SU-DHL-6 (cell line): ENCODE measurements at regions not wholly inside any gene's neighbourhood (a gene's known extent, or its start where the extent isn't known, plus 50 kb on each side); places are given as distances from the start of the nearest gene placed in this dataset.

Experiments used
- H2AFZ ChIP-seq: fragments of 200-600 bp; sonication (generic); 2 replicates; pipeline ENCODE4 v1.6.1; 2014; ENCODE audit warnings: low read depth, mild to moderate bottlenecking, moderate library complexity, mixed read lengths, antibody characterized with exemption, low read length; ENCODE audit not compliant: severe bottlenecking
- H3F3A ChIP-seq: fragments of 200-600 bp; shearing (Covaris generic); 2 replicates; pipeline ENCODE4 v1.6.0; 2016; ENCODE audit warnings: antibody characterized with exemption, mild to moderate bottlenecking; ENCODE audit not compliant: insufficient read depth
- H3K27ac ChIP-seq: fragments of 200-600 bp; sonication (generic); 2 replicates; pipeline ENCODE4 v1.5.1; 2016; ENCODE audit warnings: low read depth, mild to moderate bottlenecking, low read length, moderate library complexity, mixed read lengths
- H3K27me3 ChIP-seq: fragments of 200-600 bp; sonication (generic), shearing (Covaris generic); 2 replicates; pipeline ENCODE4 v1.6.0; 2014; ENCODE audit warnings: mild to moderate bottlenecking, low read length
- H3K36me3 ChIP-seq: fragments of 200-600 bp; sonication (generic); 2 replicates; pipeline ENCODE4 v1.6.1; 2014; ENCODE audit warnings: mild to moderate bottlenecking, low read length, mixed read lengths
- H3K4me2 ChIP-seq: fragments of 300-600, 200-600 bp; shearing (Covaris generic), sonication (generic); 2 replicates; pipeline ENCODE4 v1.6.0; 2014; ENCODE audit warnings: low read length, low read depth, mild to moderate bottlenecking; ENCODE audit not compliant: poor library complexity, severe bottlenecking
- H3K4me3 ChIP-seq: fragments of 200-600 bp; sonication (generic); 2 replicates; pipeline ENCODE4 v1.5.1; 2014; ENCODE audit warnings: antibody characterized with exemption, low read length, mild to moderate bottlenecking, mixed read lengths; ENCODE audit not compliant: insufficient read depth, poor library complexity, severe bottlenecking
- H3K79me2 ChIP-seq: fragments of 200-600 bp; sonication (generic); 2 replicates; pipeline ENCODE4 v1.6.1; 2014; ENCODE audit warnings: mild to moderate bottlenecking, low read length, moderate library complexity; ENCODE audit not compliant: insufficient read depth
- H3K9ac ChIP-seq: fragments of 200-600 bp; sonication (generic); 2 replicates; pipeline ENCODE4 v1.7.0; 2014; ENCODE audit warnings: mild to moderate bottlenecking, low read length
- H3K9me2 ChIP-seq: fragments of 200-600 bp; sonication (generic); replicated peaks from 2 replicates; pipeline ENCODE4 v1.6.1; 2014; ENCODE audit warnings: low read length; ENCODE audit not compliant: insufficient read depth
- H3K9me3 ChIP-seq: fragments of 200-600 bp; sonication (generic); 2 replicates; pipeline ENCODE4 v1.6.1; 2014; ENCODE audit warnings: low read length, mixed read lengths; ENCODE audit not compliant: insufficient read depth
- H4K20me1 ChIP-seq: fragments of 200-600 bp; sonication (generic); 2 replicates; pipeline ENCODE4 v1.6.1; 2014; ENCODE audit warnings: low read depth, mild to moderate bottlenecking, antibody characterized with exemption, low read length, moderate library complexity, mixed read lengths
- CTCF ChIP-seq: fragments of 200-600 bp; sonication (generic); IDR thresholded peaks from one replicate; pipeline ENCODE4 v1.5.1; 2017; ENCODE audit warnings: antibody characterized with exemption, mild to moderate bottlenecking, low read length, moderate library complexity; ENCODE audit not compliant: insufficient read depth, poor library complexity, severe bottlenecking
- EZH2phosphoT487 ChIP-seq: fragments of 200-600 bp; sonication (generic), shearing (Covaris generic); conservative IDR thresholded peaks from 2 replicates; pipeline ENCODE4 v1.6.1; 2018; ENCODE audit warnings: mild to moderate bottlenecking, antibody characterized with exemption, low read length, moderate library complexity, mixed read lengths

GRCh38 chr2:239668042-239668441 is 267.2 kb upstream of the HDAC4 start:
- Histone ChIP-seq H3K9me2 (no peaks in the 10 kb centered on the region), H3K79me2 (no peaks in the 10 kb centered on the region), H2AFZ (no peak overlapping the region), H3F3A (no peaks in the 10 kb centered on the region), H3K36me3 (no peaks in the 10 kb centered on the region), H3K9me3 (no peaks in the 10 kb centered on the region), H3K27me3 (no peaks in the 10 kb centered on the region), H3K9ac (no peak overlapping the region), H3K4me3 (no peak overlapping the region), H3K27ac (no peak overlapping the region), H3K4me2 (no peak overlapping the region), H4K20me1 (no peaks in the 10 kb centered on the region)
- TF ChIP-seq EZH2phosphoT487 = no peak
- no peak for TF ChIP-seq CTCF

DNA sequence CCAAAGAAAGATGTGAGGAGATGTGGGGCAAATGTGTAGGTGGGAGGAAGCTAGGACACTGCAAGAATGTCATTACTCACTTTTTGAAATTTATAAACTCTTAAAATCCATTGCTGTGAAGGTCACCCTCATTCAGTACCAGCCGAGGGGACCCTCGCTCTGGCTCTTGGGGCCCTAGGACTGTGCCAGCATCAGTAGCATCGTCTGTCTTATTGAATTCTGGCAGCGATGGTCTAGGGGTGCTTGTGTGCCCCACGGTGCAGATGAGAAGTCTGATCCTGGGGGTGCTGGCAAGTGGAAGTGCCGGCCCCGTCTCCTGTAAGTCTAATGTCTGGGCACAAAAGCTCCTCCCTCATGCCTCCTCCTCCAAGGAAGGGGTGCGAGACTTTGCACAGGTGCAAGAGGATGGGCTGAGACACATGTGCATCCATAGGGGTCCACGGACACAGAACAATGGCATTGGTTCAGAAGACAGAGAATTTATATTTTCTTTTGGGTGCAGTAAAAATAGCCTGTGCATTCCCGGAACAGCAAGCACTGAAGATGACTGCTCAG is 266.7 kb upstream of the HDAC4 start:
- Histone ChIP-seq H3K27me3 (no peaks in the 10 kb centered on the region), H3K9me3 (no peaks in the 10 kb centered on the region), H3K4me3 (no peak overlapping the region), H4K20me1 (no peaks in the 10 kb centered on the region), H3K4me2 (no peak overlapping the region), H3F3A (no peaks in the 10 kb centered on the region), H2AFZ (no peak overlapping the region), H3K27ac (no peak overlapping the region), H3K36me3 (no peaks in the 10 kb centered on the region), H3K9me2 (no peaks in the 10 kb centered on the region), H3K9ac (no peak overlapping the region), H3K79me2 (no peaks in the 10 kb centered on the region)
- TF ChIP-seq EZH2phosphoT487 = no peak
- TF ChIP-seq CTCF = no peak

DNA sequence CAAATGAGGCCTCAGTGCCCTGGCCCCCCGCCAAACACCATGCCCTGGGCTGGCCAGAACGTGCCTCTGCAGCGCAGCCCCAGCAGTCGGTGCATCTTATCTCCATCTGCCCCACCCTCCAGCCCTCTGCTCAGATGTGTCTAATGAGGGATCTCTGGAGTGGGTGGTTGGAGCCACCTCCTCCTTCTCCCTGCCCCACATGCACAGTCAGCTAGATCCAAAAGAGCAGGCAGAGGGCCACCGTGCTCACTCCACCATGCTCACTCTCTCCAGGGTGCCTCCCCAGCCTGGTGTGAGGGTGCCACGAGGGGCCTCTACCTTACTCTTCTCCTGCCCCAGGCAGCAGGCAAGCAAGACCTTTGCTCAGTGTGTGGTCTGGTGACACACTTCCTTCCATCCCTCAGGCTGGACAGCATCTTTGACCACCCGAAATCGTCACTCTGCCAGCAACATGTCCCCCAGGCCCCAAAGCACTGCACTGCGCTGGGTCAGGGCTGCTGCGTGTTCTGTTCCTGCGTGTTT is 266.1 kb upstream of the HDAC4 start:
- no peaks in the 10 kb centered on the region for H3K79me2 ChIP-seq
- no peaks in the 10 kb centered on the region for H3F3A ChIP-seq
- no peak overlapping the region for H3K4me3 ChIP-seq
- no peaks in the 10 kb centered on the region for H3K27me3 ChIP-seq
- H3K9me3 ChIP-seq = no peaks in the 10 kb centered on the region
- no peak overlapping the region for H3K9ac ChIP-seq
- H2AFZ ChIP-seq = no peak overlapping the region
- no peak for TF ChIP-seq CTCF
- no peak for TF ChIP-seq EZH2phosphoT487
- no peak overlapping the region for H3K27ac ChIP-seq
- H3K4me2 ChIP-seq = no peak overlapping the region
- no peaks in the 10 kb centered on the region for H3K9me2 ChIP-seq
- H4K20me1 ChIP-seq = no peaks in the 10 kb centered on the region
- H3K36me3 ChIP-seq = no peaks in the 10 kb centered on the region
